AG09319 (cell line): ENCODE measurements at regions not wholly inside any gene's neighbourhood (a gene's known extent, or its start where the extent isn't known, plus 50 kb on each side); places are given as distances from the start of the nearest gene placed in this dataset.

Experiments
- DNase-seq: peaks from one replicate; pipeline ENCODE4 v3.0.0-alpha.2; 2010; ENCODE audit warnings: low read depth; ENCODE audit errors: extremely low read depth
- TF ChIP-seq, protein P1 (sequence below): IDR thresholded peaks from 2 replicates; pipeline ENCODE4 v1.5.1; 2011; ENCODE audit warnings: low read depth, mild to moderate bottlenecking, inconsistent platforms, low read length, moderate library complexity

DNA sequence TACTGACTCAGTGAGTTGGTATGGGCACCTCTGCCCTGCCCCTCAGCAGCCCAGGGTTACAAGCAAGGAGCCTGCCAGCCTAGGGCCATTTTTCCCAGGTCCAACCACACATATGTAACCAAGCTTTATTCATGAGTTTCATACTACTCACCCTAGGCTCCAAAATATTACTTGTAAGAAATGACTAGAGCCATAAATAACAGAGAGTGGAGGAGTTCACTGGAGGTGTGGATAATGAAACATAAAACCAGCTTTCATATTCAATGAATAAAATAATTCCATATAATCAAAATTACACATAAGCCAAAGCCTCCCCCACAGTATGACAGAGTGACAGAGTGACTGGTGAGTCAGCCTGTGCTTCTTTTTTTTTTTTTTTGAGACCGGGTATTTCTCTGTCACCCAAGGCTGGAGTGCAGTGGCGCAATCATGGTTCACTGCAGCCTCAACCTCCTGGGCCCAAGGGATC, 229.8 kb upstream of the SASH1 start:
- no peak for DNase-seq

DNA sequence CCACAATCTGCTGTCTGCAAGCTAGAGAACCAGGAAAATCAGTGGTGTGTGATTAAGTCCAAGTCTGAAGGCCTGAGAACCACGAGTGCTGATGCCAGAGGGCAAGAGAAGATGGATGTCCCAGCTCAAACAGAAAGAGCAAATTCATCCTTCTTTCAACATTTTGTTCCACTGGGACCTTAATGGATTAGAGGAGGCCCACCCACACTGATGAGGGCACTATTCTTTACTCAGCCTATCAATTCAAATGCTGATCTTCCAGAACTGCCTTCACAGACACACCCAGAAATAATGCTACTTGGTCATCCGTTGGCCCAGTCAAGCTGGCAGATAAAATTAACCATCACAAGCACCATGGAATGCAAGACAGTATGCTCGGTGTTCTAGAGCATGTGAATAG, 226.6 kb upstream of the SASH1 start:
- DNase-seq: no peak
- TF ChIP-seq, protein P1, sequence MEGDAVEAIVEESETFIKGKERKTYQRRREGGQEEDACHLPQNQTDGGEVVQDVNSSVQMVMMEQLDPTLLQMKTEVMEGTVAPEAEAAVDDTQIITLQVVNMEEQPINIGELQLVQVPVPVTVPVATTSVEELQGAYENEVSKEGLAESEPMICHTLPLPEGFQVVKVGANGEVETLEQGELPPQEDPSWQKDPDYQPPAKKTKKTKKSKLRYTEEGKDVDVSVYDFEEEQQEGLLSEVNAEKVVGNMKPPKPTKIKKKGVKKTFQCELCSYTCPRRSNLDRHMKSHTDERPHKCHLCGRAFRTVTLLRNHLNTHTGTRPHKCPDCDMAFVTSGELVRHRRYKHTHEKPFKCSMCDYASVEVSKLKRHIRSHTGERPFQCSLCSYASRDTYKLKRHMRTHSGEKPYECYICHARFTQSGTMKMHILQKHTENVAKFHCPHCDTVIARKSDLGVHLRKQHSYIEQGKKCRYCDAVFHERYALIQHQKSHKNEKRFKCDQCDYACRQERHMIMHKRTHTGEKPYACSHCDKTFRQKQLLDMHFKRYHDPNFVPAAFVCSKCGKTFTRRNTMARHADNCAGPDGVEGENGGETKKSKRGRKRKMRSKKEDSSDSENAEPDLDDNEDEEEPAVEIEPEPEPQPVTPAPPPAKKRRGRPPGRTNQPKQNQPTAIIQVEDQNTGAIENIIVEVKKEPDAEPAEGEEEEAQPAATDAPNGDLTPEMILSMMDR: no peak

More for the DNA sequence above, 229.8 kb upstream of the SASH1 start:
- TF ChIP-seq, protein P1: no peak

DNA sequence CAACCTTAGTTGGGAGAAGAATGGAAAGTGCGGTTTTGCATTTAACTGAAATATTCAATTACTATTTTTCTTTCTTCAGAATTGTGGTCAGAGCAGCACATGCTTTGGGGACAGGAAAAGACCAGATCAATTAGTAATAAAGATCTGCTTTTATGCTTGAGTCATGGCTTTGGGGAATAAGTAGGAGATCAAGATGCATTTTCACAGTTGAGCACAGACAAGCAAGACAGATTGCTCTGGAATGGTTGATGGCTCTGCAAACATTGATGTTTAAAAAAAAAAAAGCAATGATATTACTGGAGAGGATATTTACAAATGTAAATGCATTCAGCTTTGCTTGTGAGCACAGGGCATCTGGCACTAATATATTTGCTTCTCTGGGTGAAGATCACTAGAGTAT, 224.4 kb upstream of the SASH1 start:
- no peak for DNase-seq

DNA sequence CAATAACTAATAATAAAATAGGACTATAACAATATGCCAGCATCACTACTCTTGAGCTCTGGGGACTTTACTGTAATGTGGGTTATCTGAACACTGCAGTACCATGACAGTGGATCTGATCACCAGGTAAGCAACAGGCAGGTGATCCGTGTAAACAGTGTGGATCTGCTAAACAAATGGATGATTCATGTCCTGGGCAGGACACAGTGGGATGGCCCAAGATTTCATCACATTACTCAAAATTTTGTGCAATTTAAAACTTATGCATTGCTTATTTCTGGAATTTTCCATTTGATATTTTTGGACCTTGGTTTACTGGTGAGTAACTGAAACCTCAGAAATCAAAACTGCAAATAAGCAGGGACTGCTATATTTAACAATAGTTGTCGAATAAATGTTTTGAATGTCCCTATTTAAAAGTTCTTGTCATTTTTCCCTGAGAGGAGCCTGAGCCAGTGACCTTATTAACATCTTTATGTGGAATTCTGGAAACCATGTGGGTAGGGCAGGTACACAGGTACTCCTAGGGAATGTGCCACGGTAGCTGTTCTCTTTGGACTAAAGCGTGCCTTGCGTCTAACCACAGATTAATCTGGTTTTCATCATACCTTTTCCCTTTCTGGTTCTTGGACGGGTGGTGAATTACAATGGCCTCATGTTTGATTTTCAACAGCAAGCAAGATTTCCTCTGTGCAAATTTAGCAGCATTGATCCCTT, 214.5 kb upstream of the SASH1 start:
- DNase-seq: no peak

More for the DNA sequence above, 224.4 kb upstream of the SASH1 start:
- TF ChIP-seq, protein P1: no peak

DNA sequence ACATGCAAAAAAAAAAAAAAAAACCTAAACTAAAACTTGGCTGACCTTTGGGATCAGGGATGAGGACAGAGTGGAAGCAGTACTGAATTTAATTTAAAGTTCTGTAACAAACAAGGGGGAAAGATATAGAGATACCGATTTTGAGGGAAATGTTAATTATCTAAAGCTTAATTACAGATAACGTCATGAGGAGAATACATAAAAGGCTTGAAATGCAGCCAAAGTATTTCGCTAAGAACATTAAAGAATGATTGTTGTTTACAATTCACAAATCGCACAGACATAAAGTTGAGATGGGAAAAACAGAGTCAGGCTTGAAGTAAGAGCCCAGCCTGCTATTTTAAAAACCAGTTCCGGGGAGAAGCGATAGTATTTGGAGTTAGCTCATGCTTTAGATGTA, 208.0 kb upstream of the SASH1 start:
- no peak for DNase-seq
- TF ChIP-seq, protein P1: no peak

More for the DNA sequence above, 214.5 kb upstream of the SASH1 start:
- TF ChIP-seq, protein P1: no peak

DNA sequence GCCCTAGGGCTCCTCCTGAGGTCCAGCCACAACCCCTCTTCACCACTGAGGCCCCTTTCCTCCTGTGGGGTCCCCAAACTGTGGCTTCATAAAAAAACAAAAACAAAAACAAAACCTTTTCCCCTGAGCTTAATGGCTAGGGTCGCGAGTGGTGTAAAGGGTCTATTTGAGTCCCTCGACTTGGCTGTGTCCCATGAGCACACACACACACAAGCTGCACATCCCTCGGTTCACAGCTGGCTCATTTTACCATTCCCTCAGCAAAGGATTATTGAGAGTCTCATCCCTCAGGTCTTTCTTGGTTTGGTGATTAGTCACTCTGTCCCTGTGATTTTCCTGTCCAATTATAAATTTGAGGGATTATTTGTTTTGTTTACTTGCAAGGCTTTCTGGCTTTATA, 206.1 kb upstream of the SASH1 start:
- TF ChIP-seq, protein P1: no peak
- DNase-seq: no peak

DNA sequence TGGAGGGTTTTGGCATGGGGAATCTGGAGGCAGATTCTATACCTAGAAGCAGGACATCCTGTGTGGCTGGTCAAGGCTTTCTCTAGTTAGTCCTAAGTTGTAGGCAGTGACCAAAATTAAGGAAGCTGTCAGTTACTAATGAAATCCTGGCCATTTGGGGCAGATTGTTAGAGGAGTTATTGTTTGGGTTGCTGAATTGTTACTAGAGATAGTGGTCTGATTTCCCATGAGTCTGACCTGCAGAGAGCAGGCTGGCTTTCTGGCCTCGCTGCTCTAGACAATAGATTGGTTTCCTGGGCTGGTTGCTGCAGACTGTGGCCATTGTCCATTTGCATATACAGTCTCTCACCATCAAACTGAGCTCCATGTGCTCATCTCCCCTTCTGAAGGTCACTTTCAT, 205.0 kb upstream of the SASH1 start:
- no peak for DNase-seq
- TF ChIP-seq, protein P1: no peak
